SH-SY5Y (cell line): ENCODE measurements at regions not wholly inside any gene's neighbourhood (a gene's known extent, or its start where the extent isn't known, plus 50 kb on each side); places are given as distances from the start of the nearest gene placed in this dataset.

Source experiments
- GATA2 ChIP-seq: IDR thresholded peaks from 2 replicates; pipeline ENCODE4 v1.6.1; 2011; ENCODE audit warnings: mild to moderate bottlenecking, low read depth, low read length
- GATA3 ChIP-seq: IDR thresholded peaks from 2 replicates; pipeline ENCODE4 v1.6.1; 2011; ENCODE audit warnings: low read depth, mild to moderate bottlenecking, low read length, moderate library complexity

GRCh38 chr11:43547430-43547831 is 133.1 kb upstream of the HSD17B12 start:
- TF ChIP-seq GATA3 (no peak), GATA2 (no peak)
